Coronary artery (tissue), 2 donors: ENCODE measurements at regions not wholly inside any gene's neighbourhood (a gene's known extent, or its start where the extent isn't known, plus 50 kb on each side); places are given as distances from the start of the nearest gene placed in this dataset.

Experiments used
- DNase-seq: peaks from one replicate; pipeline ENCODE4 v3.0.0-alpha.2; 2017; ENCODE audit warnings: low spot score
- H3K27ac ChIP-seq, 2 donors: fragments of 200-600 bp; sonication (generic); one replicate each; pipeline ENCODE4 v1.5.1; 2016 to 2019
- H3K4me3 ChIP-seq: fragments of 200-600 bp; sonication (generic); 2 replicates; pipeline ENCODE4 v1.5.1; 2016; ENCODE audit warnings: mild to moderate bottlenecking, moderate library complexity
- CTCF ChIP-seq: fragments of 200-600 bp; sonication (generic); IDR thresholded peaks from one replicate; pipeline ENCODE4 v1.5.1; 2019; ENCODE audit warnings: antibody characterized with exemption

GRCh38 chr13:73908809-73909208, 225.4 kb downstream of the KLF12 start:
- TF ChIP-seq CTCF: no peak
- no peak overlapping the region for H3K4me3 ChIP-seq
- H3K27ac ChIP-seq: no peak overlapping the region
- no peak for DNase-seq

DNA sequence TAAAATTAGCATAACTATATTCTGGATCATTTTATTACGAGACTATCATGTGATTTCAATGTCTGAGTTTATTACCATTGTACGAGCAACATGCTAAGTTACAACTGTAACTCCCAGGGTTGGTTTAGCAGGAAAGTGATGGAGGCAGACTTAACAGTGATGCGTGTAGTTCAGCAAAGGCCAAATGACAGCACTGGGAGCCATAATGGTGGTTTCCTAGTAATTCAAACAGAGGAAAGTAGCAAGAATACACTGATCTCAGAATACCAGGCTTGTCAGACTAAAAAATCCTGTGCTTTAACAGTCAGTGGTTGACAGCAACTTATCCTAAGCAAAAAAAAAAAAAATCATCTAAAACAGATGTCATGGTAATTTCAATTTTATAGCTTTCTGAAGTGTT, 229.6 kb downstream of the KLF12 start:
- TF ChIP-seq CTCF: no peak
- DNase-seq: no peak
- no peak overlapping the region for H3K4me3 ChIP-seq
- no peak overlapping the region for H3K27ac ChIP-seq

- H3K27ac ChIP-seq: no peak overlapping the region
- no peak for TF ChIP-seq CTCF
- no peak overlapping the region for H3K4me3 ChIP-seq
- no peak for DNase-seq
These were observed 230.6 kb downstream of the KLF12 start for GRCh38 chr13:73903561-73903960.

GRCh38 chr13:73902847-73903246, 231.4 kb downstream of the KLF12 start:
- no peak for DNase-seq
- Histone ChIP-seq H3K27ac (no peak overlapping the region), H3K4me3 (no peak overlapping the region)
- TF ChIP-seq CTCF: no peak

DNA sequence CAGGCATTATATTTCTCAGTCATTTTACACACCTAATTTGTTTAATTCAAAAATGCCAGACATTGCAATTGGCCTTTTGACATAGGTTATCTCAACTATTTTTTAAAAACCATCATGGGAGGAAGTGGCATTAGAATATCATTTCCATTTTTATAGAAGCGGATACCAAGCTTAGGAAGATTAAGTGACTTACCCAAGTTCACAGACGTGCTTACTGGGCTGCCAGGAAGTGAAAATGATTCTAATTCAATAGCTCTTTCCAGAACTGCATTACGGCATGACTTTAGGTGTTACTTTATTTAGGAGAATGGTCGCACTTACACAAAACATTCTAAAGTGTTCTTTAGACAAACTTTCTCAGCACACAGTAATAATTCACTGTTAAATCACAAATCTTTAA, 231.9 kb downstream of the KLF12 start:
- DNase-seq: no peak
- no peak overlapping the region for H3K4me3 ChIP-seq
- no peak overlapping the region for H3K27ac ChIP-seq
- TF ChIP-seq CTCF: no peak

DNA sequence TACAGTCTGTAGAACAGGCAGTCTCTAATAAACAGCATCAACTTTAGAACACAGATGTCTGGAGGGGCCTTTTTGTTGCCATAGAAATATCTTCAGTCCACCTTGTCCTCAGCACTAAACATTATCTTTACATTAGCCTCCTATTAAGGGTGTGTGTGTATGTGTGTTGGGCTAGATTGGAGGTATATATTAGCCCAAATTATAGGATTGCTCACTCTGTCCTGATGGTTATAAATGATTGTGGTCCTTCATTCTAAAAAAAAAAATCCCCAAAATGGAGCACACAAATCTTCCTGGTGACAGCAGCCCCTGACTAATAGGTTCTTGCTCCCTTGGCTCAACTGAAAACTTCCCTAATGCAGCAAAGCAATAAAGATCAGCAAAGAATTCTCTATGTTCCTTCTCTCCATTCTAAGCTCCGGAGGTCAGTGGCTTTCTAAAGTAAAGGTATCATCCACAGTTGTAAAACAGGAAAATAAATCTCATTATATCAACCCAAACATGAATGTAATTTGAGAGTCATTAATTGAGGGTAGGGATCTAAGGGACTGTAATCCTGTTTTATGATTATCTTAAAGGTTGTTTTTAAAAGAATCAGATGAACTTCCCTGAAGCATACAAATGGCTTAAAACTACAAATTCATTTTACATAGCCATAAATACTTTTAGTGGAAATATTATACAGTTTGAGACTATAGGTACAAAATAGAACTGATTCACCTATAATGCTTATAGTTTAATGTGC, 232.7 kb downstream of the KLF12 start:
- no peak for TF ChIP-seq CTCF
- no peak overlapping the region for H3K27ac ChIP-seq
- DNase-seq: no peak
- H3K4me3 ChIP-seq: no peak overlapping the region

DNA sequence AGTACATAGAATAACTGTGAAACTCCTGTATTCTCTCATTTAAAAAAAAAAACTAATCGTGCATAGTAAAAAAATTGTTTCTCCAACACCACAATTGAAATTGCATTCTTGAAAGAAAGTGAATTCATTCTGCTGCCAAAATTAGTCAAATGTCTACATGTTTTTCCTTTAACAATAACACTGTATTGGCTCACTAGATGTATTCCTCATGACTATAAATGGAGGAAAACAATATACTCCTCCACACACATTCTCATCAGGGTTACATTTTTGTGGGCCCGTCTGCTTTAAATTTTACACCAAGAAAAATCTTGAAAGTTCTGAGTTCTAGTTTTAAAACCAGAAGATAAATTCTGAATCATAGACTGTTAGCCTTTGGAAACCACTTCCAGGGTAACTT, 233.6 kb downstream of the KLF12 start:
- DNase-seq: no peak
- Histone ChIP-seq H3K27ac (no peak overlapping the region), H3K4me3 (no peak overlapping the region)
- TF ChIP-seq CTCF: no peak
